ENCODE measurements at regions not wholly inside any gene's neighbourhood (a gene's known extent, or its start where the extent isn't known, plus 50 kb on each side); places are given as distances from the start of the nearest gene placed in this dataset.
A peak's percentile ranks its signal among the peaks of the same experiment; 100 is the strongest.

- peak overlapping the region; percentile 50 for H3K27ac Mint-ChIP-seq (ENCODE audit: low read depth, unreplicated experiment)
- BruUV-seq (replicated peaks) = no TSS peak
- POLR2A ChIA-PET = interaction anchor here (0.5 to 1.5 kb wide), 8 partner anchors 11 to 598 kb away, joined by 3 to 5 read pairs (median 3); no protein-coding TSS in a partner anchor
- CTCF ChIA-PET = interaction anchor here (0.6 to 0.8 kb wide), 3 partner anchors 56 to 594 kb away, joined by 3 to 5 read pairs (median 4); no protein-coding TSS in a partner anchor
- no peaks in the 10 kb centered on the region for H3K36me3 Mint-ChIP-seq (ENCODE audit: insufficient read depth, unreplicated experiment)
- no peak for TF ChIP-seq CTCF (IDR thresholded peaks at IDR 0.05; ENCODE audit: unreplicated experiment)
- no peaks in the 10 kb centered on the region for H3K9me3 Mint-ChIP-seq (ENCODE audit: unreplicated experiment)
- H3K4me1 Mint-ChIP-seq (ENCODE audit: insufficient read depth, unreplicated experiment) = peaks cover 32% of the 10 kb centered on the region
- intact Hi-C loops (cut with micrococcal nuclease) = loop anchor here (10.0 kb wide), 1 partner anchor 49 kb away; no protein-coding TSS in a partner anchor
- no peaks in the 10 kb centered on the region for H3K27me3 Mint-ChIP-seq (ENCODE audit: insufficient read depth, unreplicated experiment)
- no peak overlapping the region for H3K4me3 Mint-ChIP-seq (ENCODE audit: unreplicated experiment)
- no peak for DNase-seq (ENCODE audit: unreplicated experiment)
Observed at GRCh38 chr7:41103331-41103730, 599.6 kb downstream of the INHBA start.

- no peak overlapping the region for H3K4me3 Mint-ChIP-seq (ENCODE audit: unreplicated experiment)
- no peak for DNase-seq (ENCODE audit: unreplicated experiment)
- H3K27me3 Mint-ChIP-seq (ENCODE audit: insufficient read depth, unreplicated experiment) = no peaks in the 10 kb centered on the region
- POLR2A ChIA-PET = no interaction called here
- H3K9me3 Mint-ChIP-seq (ENCODE audit: unreplicated experiment) = no peaks in the 10 kb centered on the region
- H3K36me3 Mint-ChIP-seq (ENCODE audit: insufficient read depth, unreplicated experiment) = no peaks in the 10 kb centered on the region
- CTCF ChIA-PET = interaction anchor here (0.8 to 1.2 kb wide), 2 partner anchors 20 to 606 kb away, joined by 3 to 5 read pairs; no protein-coding TSS in a partner anchor
- H3K4me1 Mint-ChIP-seq (ENCODE audit: insufficient read depth, unreplicated experiment) = peaks cover 12% of the 10 kb centered on the region
- intact Hi-C loops (cut with micrococcal nuclease) = no loop called here
- TF ChIP-seq CTCF (IDR thresholded peaks at IDR 0.05; ENCODE audit: unreplicated experiment) = no peak
- H3K27ac Mint-ChIP-seq (ENCODE audit: low read depth, unreplicated experiment) = no peak overlapping the region
- no TSS peak for BruUV-seq (replicated peaks)
Observed at GRCh38 chr7:41098846-41099245, 604.0 kb downstream of the INHBA start.

- ChIA-PET POLR2A (interaction anchor here (0.6 kb wide), 1 partner anchor 391 kb away, joined by 3 read pairs; no protein-coding TSS in a partner anchor), CTCF (interaction anchor here (0.5 to 1.2 kb wide), 4 partner anchors 19 to 662 kb away, joined by 3 to 5 read pairs (median 4); no protein-coding TSS in a partner anchor)
- peaks cover 11% of the 10 kb centered on the region for H3K4me1 Mint-ChIP-seq (ENCODE audit: insufficient read depth, unreplicated experiment)
- no peak overlapping the region for H3K27ac Mint-ChIP-seq (ENCODE audit: low read depth, unreplicated experiment)
- DNase-seq (ENCODE audit: unreplicated experiment) = no peak
- no peak overlapping the region for H3K4me3 Mint-ChIP-seq (ENCODE audit: unreplicated experiment)
- no peak for TF ChIP-seq CTCF (IDR thresholded peaks at IDR 0.05; ENCODE audit: unreplicated experiment)
- H3K9me3 Mint-ChIP-seq (ENCODE audit: unreplicated experiment) = no peaks in the 10 kb centered on the region
- intact Hi-C loops (cut with micrococcal nuclease) = no loop called here
- H3K27me3 Mint-ChIP-seq (ENCODE audit: insufficient read depth, unreplicated experiment) = no peaks in the 10 kb centered on the region
- no TSS peak for BruUV-seq (replicated peaks)
- H3K36me3 Mint-ChIP-seq (ENCODE audit: insufficient read depth, unreplicated experiment) = no peaks in the 10 kb centered on the region
Observed at GRCh38 chr7:41098402-41098801, 604.5 kb downstream of the INHBA start.

- no peak overlapping the region for H3K27ac Mint-ChIP-seq (ENCODE audit: low read depth, unreplicated experiment)
- POLR2A ChIA-PET = no interaction called here
Observed at GRCh38 chr7:41097501-41097900, 605.4 kb downstream of the INHBA start.

More at GRCh38 chr7:41097501-41097900, 605.4 kb downstream of the INHBA start:
- no peak for DNase-seq (ENCODE audit: unreplicated experiment)
- no peak for TF ChIP-seq CTCF (IDR thresholded peaks at IDR 0.05; ENCODE audit: unreplicated experiment)
- Mint-ChIP-seq H3K9me3 (ENCODE audit: unreplicated experiment) (no peaks in the 10 kb centered on the region), H3K27me3 (ENCODE audit: insufficient read depth, unreplicated experiment) (no peaks in the 10 kb centered on the region), H3K4me3 (ENCODE audit: unreplicated experiment) (no peak overlapping the region), H3K4me1 (ENCODE audit: insufficient read depth, unreplicated experiment) (peaks cover 6% of the 10 kb centered on the region), H3K36me3 (ENCODE audit: insufficient read depth, unreplicated experiment) (no peaks in the 10 kb centered on the region)
- CTCF ChIA-PET = interaction anchor here (0.6 kb wide), 1 partner anchor 663 kb away, joined by 3 read pairs; no protein-coding TSS in a partner anchor
- no TSS peak for BruUV-seq (replicated peaks)
- intact Hi-C loops (cut with micrococcal nuclease) = no loop called here

All from MCF 10A (cell line).